Left lung (tissue), 4 donors: ENCODE measurements at regions not wholly inside any gene's neighbourhood (a gene's known extent, or its start where the extent isn't known, plus 50 kb on each side); places are given as distances from the start of the nearest gene placed in this dataset.

Experiments used
- ATAC-seq: fragments of 200-7000 bp; cut with Tn5 transposase; one replicate; pipeline ENCODE4 v1.9.1; 2020; ENCODE audit warnings: moderate library complexity
- DNase-seq, 4 donors: peaks; one replicate each; pipeline ENCODE4 v3.0.0-alpha.2; 2013 to 2020
- H3K27ac ChIP-seq, 2 donors: fragments of 200-600 bp; sonication (generic) in 1 of 2; one replicate each; pipeline versions ENCODE4 v1.5.0 to v1.8.0; 2020 to 2021
- H3K27me3 ChIP-seq, 2 donors: fragments of 200-600 bp; sonication (generic) in 1 of 2; one replicate each; pipeline versions ENCODE4 v1.5.0 to v1.8.0; 2020 to 2021
- H3K36me3 ChIP-seq, 2 donors: fragments of 200-600 bp; sonication (generic) in 1 of 2; one replicate each; pipeline versions ENCODE4 v1.5.0 to v1.8.0; 2020 to 2021
- H3K4me1 ChIP-seq, 2 donors: fragments of 200-600 bp; one replicate each; pipeline ENCODE4 v1.8.0; 2021
- H3K4me3 ChIP-seq, 2 donors: fragments of 200-600 bp; sonication (generic) in 1 of 2; one replicate each; pipeline versions ENCODE4 v1.5.0 to v1.8.0; 2020 to 2021; ENCODE audit warnings: mild to moderate bottlenecking in 1 of 2
- H3K9me3 ChIP-seq, 2 donors: fragments of 200-600 bp; sonication (generic) in 1 of 2; one replicate each; pipeline versions ENCODE4 v1.5.0 to v1.8.0; 2020 to 2021
- CTCF ChIP-seq, 2 donors: fragments of 200-600 bp; sonication (generic) in 1 of 2; IDR thresholded peaks; one replicate each; pipeline versions ENCODE4 v1.5.0 to v1.8.0; 2021; ENCODE audit warnings: antibody characterized with exemption in 2 of 2
- intact Hi-C, 2 donors: fragments of 100-400 bp; cut with DNase I; formaldehyde crosslinking; loops; one replicate each; pipeline versions ENCODE4 v1.11.2 to v1.14.2; 2022
- donor health status: DM: no; HTN: yes; CAD: no.
- donor health status: DM: no; HTN: no; CAD: no.

- no peak overlapping the region for H3K4me3 ChIP-seq
- no peaks in the 10 kb centered on the region for H3K36me3 ChIP-seq
- ATAC-seq: no peak
- H3K9me3 ChIP-seq: no peaks in the 10 kb centered on the region
- H3K27me3 ChIP-seq: no peaks in the 10 kb centered on the region
- TF ChIP-seq CTCF (IDR thresholded peaks at IDR 0.05): no peak
- no peak overlapping the region for H3K27ac ChIP-seq
- no peak for DNase-seq
- H3K4me1 ChIP-seq: no peaks in the 10 kb centered on the region
- intact Hi-C loops: no loop called here
Observed at GRCh38 chr4:28772066-28772465, 1911.4 kb downstream of the STIM2 start.

GRCh38 chr4:28772788-28773187, 1912.1 kb downstream of the STIM2 start:
- H3K4me1 ChIP-seq: no peaks in the 10 kb centered on the region
- H3K27me3 ChIP-seq: no peaks in the 10 kb centered on the region
- TF ChIP-seq CTCF (IDR thresholded peaks at IDR 0.05): no peak
- ATAC-seq (no peak), DNase-seq (no peak)
- no peak overlapping the region for H3K4me3 ChIP-seq
- no peaks in the 10 kb centered on the region for H3K36me3 ChIP-seq
- no peaks in the 10 kb centered on the region for H3K9me3 ChIP-seq
- intact Hi-C loops: no loop called here
- H3K27ac ChIP-seq: no peak overlapping the region

DNA sequence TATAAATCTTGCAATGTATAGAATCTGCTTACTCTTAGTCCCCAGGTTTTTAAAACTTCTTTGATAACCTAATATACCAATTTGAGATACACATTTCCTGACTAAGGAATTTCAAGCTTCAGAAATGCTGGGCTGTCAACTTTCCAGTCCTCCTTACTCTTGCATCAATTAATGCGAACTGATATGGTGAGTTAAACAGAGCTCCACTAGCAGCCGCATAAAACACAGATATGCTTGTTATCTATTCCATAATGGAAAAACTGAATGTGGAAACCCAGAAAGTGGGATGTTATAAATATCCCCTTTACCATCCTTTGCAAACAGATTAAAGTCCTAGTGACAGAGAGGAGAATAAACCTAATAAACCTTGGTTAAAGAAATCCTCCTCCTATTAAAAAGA, 1913.7 kb downstream of the STIM2 start:
- H3K9me3 ChIP-seq: no peaks in the 10 kb centered on the region
- no peaks in the 10 kb centered on the region for H3K36me3 ChIP-seq
- no peak for DNase-seq
- no peaks in the 10 kb centered on the region for H3K27me3 ChIP-seq
- no peak overlapping the region for H3K27ac ChIP-seq
- H3K4me3 ChIP-seq: no peak overlapping the region
- no peak for TF ChIP-seq CTCF (IDR thresholded peaks at IDR 0.05)
- intact Hi-C loops: no loop called here
- no peaks in the 10 kb centered on the region for H3K4me1 ChIP-seq
- ATAC-seq: no peak

GRCh38 chr4:28776004-28776403, 1915.4 kb downstream of the STIM2 start:
- Histone ChIP-seq H3K27me3 (no peaks in the 10 kb centered on the region), H3K4me1 (no peaks in the 10 kb centered on the region), H3K27ac (no peak overlapping the region), H3K36me3 (no peaks in the 10 kb centered on the region), H3K4me3 (no peak overlapping the region), H3K9me3 (no peaks in the 10 kb centered on the region)
- TF ChIP-seq CTCF (IDR thresholded peaks at IDR 0.05): no peak
- no peak for ATAC-seq
- intact Hi-C loops: no loop called here
- no peak for DNase-seq

- ATAC-seq (no peak), DNase-seq (no peak)
- H3K4me1 ChIP-seq: no peaks in the 10 kb centered on the region
- H3K36me3 ChIP-seq: no peaks in the 10 kb centered on the region
- no peaks in the 10 kb centered on the region for H3K9me3 ChIP-seq
- H3K4me3 ChIP-seq: no peak overlapping the region
- H3K27ac ChIP-seq: no peak overlapping the region
- intact Hi-C loops: no loop called here
- no peak for TF ChIP-seq CTCF (IDR thresholded peaks at IDR 0.05)
- H3K27me3 ChIP-seq: no peaks in the 10 kb centered on the region
Observed at GRCh38 chr4:28784188-28784587, 1923.5 kb downstream of the STIM2 start.
